Neural cell (in vitro differentiated cells): ENCODE measurements at regions not wholly inside any gene's neighbourhood (a gene's known extent, or its start where the extent isn't known, plus 50 kb on each side); places are given as distances from the start of the nearest gene placed in this dataset.

Experiments
- EP300 ChIP-seq: fragments of 450-650 bp; conservative IDR thresholded peaks from 2 replicates; pipeline ENCODE4 v1.6.1; 2014; ENCODE audit warnings: antibody characterized with exemption, mild to moderate bottlenecking, moderate library complexity; ENCODE audit not compliant: poor library complexity, severe bottlenecking
- EZH2 ChIP-seq: fragments of 200-600, 300-800 bp; shearing (Covaris generic), sonication (generic); IDR thresholded peaks from 2 replicates; pipeline ENCODE4 v1.6.1; 2014; ENCODE audit warnings: antibody characterized with exemption, low read length, borderline replicate concordance, mild to moderate bottlenecking; ENCODE audit not compliant: insufficient read depth, poor library complexity, severe bottlenecking
- MXI1 ChIP-seq: fragments of 450-650 bp; conservative IDR thresholded peaks from 2 replicates; pipeline ENCODE4 v1.6.1; 2014; ENCODE audit warnings: antibody characterized with exemption, mild to moderate bottlenecking; ENCODE audit not compliant: poor library complexity, severe bottlenecking
- POLR2AphosphoS5 ChIP-seq: IDR thresholded peaks from 2 replicates; pipeline ENCODE4 v1.6.1; 2012
- RAD21 ChIP-seq: fragments of 450-650 bp; conservative IDR thresholded peaks from 2 replicates; pipeline ENCODE4 v1.6.1; 2014; ENCODE audit warnings: antibody characterized with exemption, mild to moderate bottlenecking, moderate library complexity
- SMC3 ChIP-seq: fragments of 450-650 bp; conservative IDR thresholded peaks from 2 replicates; pipeline ENCODE4 v1.6.1; 2014; ENCODE audit warnings: antibody characterized with exemption, mild to moderate bottlenecking, moderate library complexity; ENCODE audit not compliant: poor library complexity
- TF ChIP-seq, protein P1 (sequence below): fragments of 450-650 bp; IDR thresholded peaks from 2 replicates; pipeline ENCODE4 v1.5.1; 2014; ENCODE audit warnings: antibody characterized with exemption, mild to moderate bottlenecking, moderate library complexity; ENCODE audit not compliant: poor library complexity, severe bottlenecking

DNA sequence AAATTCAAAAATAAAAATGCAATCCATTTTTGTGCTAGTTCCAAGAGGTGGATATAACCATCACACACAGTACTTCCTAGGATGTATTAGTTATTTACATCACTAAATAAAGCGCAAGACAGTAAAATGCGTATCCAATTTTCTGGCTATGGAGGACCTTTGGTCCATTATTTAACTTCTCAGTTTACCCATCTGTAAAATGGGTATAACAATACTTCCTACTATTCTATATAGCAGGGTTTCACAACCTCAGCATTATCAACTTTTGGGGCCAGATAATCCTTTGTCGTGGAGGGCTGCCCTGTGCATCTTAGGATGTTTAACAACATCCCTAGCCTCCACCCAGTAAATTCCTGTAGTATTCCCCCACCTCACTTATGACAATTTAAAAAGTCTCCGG is 275.1 kb upstream of the PKDCC start:
- TF ChIP-seq EP300 (no peak), POLR2AphosphoS5 (no peak), MXI1 (no peak), SMC3 (no peak), RAD21 (no peak), EZH2 (no peak)
- TF ChIP-seq, protein P1, sequence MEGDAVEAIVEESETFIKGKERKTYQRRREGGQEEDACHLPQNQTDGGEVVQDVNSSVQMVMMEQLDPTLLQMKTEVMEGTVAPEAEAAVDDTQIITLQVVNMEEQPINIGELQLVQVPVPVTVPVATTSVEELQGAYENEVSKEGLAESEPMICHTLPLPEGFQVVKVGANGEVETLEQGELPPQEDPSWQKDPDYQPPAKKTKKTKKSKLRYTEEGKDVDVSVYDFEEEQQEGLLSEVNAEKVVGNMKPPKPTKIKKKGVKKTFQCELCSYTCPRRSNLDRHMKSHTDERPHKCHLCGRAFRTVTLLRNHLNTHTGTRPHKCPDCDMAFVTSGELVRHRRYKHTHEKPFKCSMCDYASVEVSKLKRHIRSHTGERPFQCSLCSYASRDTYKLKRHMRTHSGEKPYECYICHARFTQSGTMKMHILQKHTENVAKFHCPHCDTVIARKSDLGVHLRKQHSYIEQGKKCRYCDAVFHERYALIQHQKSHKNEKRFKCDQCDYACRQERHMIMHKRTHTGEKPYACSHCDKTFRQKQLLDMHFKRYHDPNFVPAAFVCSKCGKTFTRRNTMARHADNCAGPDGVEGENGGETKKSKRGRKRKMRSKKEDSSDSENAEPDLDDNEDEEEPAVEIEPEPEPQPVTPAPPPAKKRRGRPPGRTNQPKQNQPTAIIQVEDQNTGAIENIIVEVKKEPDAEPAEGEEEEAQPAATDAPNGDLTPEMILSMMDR = no peak
